ENCODE measurements at regions not wholly inside any gene's neighbourhood (a gene's known extent, or its start where the extent isn't known, plus 50 kb on each side); places are given as distances from the start of the nearest gene placed in this dataset.

DNA sequence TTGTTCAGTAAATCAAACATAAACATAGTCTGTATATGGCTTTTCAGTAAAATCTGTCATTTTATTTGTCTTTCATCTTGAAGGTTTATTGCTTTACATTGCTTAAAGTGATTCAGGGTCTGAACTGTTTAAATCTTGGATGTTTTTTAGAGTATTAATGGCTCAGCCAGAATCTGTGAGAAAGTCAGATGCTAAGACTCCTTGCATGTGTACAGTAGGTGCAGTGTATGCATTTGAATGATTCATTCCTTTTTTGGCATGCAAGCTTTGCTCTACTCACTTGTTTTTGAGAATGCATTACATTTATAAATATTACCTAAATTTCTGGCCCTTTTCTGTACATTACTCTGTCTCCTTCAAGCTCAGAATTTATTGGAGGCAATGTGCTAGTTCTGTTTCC is 271.0 kb upstream of the RIOK2 start:
- ATAC-seq (no peak), DNase-seq (no peak)
- Histone ChIP-seq H3K36me3 (no peaks in the 10 kb centered on the region), H3K27me3 (no peaks in the 10 kb centered on the region), H3K9me3 (no peaks in the 10 kb centered on the region), H3K4me3 (no peak overlapping the region), H3K27ac (no peak overlapping the region), H3K4me1 (no peaks in the 10 kb centered on the region)
- in situ Hi-C loops (cut with MboI; ENCODE audit: low sequenced_read_pairs in 4 of 4) = no loop called here
- intact Hi-C loops (cut with DNase I; ENCODE audit: low total_unique reads) = no loop called here
- TF ChIP-seq, protein P1, sequence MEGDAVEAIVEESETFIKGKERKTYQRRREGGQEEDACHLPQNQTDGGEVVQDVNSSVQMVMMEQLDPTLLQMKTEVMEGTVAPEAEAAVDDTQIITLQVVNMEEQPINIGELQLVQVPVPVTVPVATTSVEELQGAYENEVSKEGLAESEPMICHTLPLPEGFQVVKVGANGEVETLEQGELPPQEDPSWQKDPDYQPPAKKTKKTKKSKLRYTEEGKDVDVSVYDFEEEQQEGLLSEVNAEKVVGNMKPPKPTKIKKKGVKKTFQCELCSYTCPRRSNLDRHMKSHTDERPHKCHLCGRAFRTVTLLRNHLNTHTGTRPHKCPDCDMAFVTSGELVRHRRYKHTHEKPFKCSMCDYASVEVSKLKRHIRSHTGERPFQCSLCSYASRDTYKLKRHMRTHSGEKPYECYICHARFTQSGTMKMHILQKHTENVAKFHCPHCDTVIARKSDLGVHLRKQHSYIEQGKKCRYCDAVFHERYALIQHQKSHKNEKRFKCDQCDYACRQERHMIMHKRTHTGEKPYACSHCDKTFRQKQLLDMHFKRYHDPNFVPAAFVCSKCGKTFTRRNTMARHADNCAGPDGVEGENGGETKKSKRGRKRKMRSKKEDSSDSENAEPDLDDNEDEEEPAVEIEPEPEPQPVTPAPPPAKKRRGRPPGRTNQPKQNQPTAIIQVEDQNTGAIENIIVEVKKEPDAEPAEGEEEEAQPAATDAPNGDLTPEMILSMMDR (IDR thresholded peaks at IDR 0.05 in 4 of 5, conservative IDR thresholded peaks at IDR 0.05 in 1 of 5) = no peak
- no peak for TF ChIP-seq POLR2A (IDR thresholded peaks at IDR 0.05)

DNA sequence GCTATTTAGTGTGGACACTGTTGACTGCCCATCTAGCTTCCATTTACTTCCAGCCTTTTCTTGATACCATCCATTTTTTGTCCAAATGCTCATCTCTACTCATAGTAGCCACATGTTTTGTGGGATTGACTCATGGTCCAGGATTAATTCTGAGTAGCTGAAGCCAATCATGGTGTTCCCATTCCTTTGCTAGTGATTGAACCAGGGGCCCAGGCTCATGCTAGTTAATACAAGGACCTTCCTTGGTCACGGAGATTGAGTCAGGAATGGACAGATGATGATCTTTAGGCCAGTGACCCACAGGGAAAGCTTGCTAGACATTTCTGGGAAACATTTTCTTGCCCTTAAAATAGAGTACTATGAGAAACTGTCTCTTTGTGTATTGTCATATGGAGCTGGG is 272.9 kb upstream of the RIOK2 start:
- Histone ChIP-seq H3K27ac (no peak overlapping the region), H3K9me3 (no peaks in the 10 kb centered on the region), H3K4me3 (no peak overlapping the region), H3K4me1 (no peaks in the 10 kb centered on the region), H3K36me3 (no peaks in the 10 kb centered on the region), H3K27me3 (no peaks in the 10 kb centered on the region)
- intact Hi-C loops (cut with DNase I; ENCODE audit: low total_unique reads) (no loop called here), in situ Hi-C loops (cut with MboI; ENCODE audit: low sequenced_read_pairs in 4 of 4) (no loop called here)
- no peak for TF ChIP-seq POLR2A (IDR thresholded peaks at IDR 0.05)
- TF ChIP-seq, protein P1 (IDR thresholded peaks at IDR 0.05 in 4 of 5, conservative IDR thresholded peaks at IDR 0.05 in 1 of 5) = no peak
- ATAC-seq = no peak
- DNase-seq = no peak

DNA sequence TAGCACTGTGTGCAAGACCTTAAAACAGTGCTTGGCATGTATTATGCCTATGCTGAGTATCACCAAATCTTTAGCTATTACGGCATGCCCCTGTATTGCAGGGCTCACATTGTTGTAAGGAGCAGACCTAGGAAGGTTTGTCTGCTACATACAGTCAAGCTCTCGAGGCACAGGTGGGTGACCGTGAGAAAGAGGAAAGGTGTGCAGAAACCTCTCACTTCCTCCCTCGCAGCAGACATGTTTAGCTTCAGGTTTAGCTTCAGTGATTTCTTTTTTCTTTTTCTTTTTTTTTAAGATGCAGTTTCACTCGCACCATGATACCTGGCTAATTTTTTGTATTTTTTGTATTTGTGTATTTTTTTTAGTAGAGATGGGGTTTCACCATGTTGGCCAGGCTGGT is 275.8 kb upstream of the RIOK2 start:
- TF ChIP-seq, protein P1 (IDR thresholded peaks at IDR 0.05 in 4 of 5, conservative IDR thresholded peaks at IDR 0.05 in 1 of 5) = no peak
- TF ChIP-seq POLR2A (IDR thresholded peaks at IDR 0.05) = no peak
- H3K4me1 ChIP-seq = no peaks in the 10 kb centered on the region
- H3K9me3 ChIP-seq = no peaks in the 10 kb centered on the region
- in situ Hi-C loops (cut with MboI; ENCODE audit: low sequenced_read_pairs in 4 of 4) = no loop called here
- no peak for ATAC-seq
- H3K27ac ChIP-seq = no peak overlapping the region
- no peaks in the 10 kb centered on the region for H3K36me3 ChIP-seq
- intact Hi-C loops (cut with DNase I; ENCODE audit: low total_unique reads) = no loop called here
- H3K27me3 ChIP-seq = no peaks in the 10 kb centered on the region
- no peak for DNase-seq
- no peak overlapping the region for H3K4me3 ChIP-seq

DNA sequence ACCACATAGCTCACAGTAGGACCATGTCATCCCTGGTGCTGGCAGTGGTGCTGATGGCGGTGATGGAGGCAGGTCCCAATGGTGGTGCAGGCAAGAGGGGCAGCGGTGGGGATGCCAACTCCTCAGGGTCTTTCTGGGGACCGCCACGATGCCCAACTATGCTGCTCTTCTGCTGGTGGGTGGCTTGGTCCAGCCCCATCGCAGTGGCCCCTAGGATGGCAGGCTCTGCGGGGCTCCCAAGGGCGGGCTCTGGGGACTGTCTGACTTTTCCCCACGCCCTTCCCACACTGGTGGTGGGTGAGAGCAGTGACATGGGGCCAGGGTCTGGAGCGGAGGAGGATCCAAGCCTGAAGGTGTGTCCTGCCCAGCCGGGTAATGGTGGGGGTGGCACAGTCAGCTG is 288.9 kb upstream of the RIOK2 start:
- no peaks in the 10 kb centered on the region for H3K9me3 ChIP-seq
- no peaks in the 10 kb centered on the region for H3K4me1 ChIP-seq
- H3K4me3 ChIP-seq = no peak overlapping the region
- DNase-seq (no peak), ATAC-seq (no peak)
- in situ Hi-C loops (cut with MboI; ENCODE audit: low sequenced_read_pairs in 4 of 4) = no loop called here
- no peaks in the 10 kb centered on the region for H3K36me3 ChIP-seq
- TF ChIP-seq, protein P1 (IDR thresholded peaks at IDR 0.05 in 4 of 5, conservative IDR thresholded peaks at IDR 0.05 in 1 of 5) = no peak
- no peak for TF ChIP-seq POLR2A (IDR thresholded peaks at IDR 0.05)
- no peaks in the 10 kb centered on the region for H3K27me3 ChIP-seq
- no peak overlapping the region for H3K27ac ChIP-seq
- intact Hi-C loops (cut with DNase I; ENCODE audit: low total_unique reads) = no loop called here

DNA sequence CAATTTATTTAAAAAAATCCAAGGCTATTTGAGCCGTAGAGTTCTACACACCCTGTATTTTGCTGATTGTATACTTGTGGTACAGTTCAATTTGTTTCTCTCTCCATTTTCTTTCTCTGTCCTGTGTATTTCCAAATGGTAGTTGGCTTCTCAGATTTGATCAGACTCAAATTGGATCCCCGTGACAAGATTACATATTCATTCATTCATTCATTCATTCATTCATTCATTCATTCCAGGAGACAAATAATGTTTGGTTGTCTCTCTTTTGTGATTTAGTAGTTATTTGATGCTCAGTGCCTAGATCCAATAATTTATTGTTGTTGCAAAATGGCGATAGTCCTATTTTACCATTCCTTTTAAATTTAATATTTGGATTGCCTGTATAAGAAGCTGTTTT is 292.8 kb upstream of the RIOK2 start:
- DNase-seq (no peak), ATAC-seq (no peak)
- Histone ChIP-seq H3K36me3 (no peaks in the 10 kb centered on the region), H3K4me3 (no peak overlapping the region), H3K27me3 (no peaks in the 10 kb centered on the region), H3K27ac (no peak overlapping the region), H3K4me1 (no peaks in the 10 kb centered on the region), H3K9me3 (no peaks in the 10 kb centered on the region)
- in situ Hi-C loops (cut with MboI; ENCODE audit: low sequenced_read_pairs in 4 of 4) = no loop called here
- intact Hi-C loops (cut with DNase I; ENCODE audit: low total_unique reads) = no loop called here
- TF ChIP-seq, protein P1 (IDR thresholded peaks at IDR 0.05 in 4 of 5, conservative IDR thresholded peaks at IDR 0.05 in 1 of 5) = no peak
- no peak for TF ChIP-seq POLR2A (IDR thresholded peaks at IDR 0.05)

All from gastrocnemius medialis (tissue), 4 donors.